NT2/D1 (cell line): ENCODE measurements at regions not wholly inside any gene's neighbourhood (a gene's known extent, or its start where the extent isn't known, plus 50 kb on each side); places are given as distances from the start of the nearest gene placed in this dataset.

Experiments
- SUZ12 ChIP-seq: IDR thresholded peaks from 2 replicates; pipeline ENCODE4 v1.6.1; 2011; ENCODE audit not compliant: insufficient read length, insufficient read depth; ENCODE audit errors: extremely low read depth
- YY1 ChIP-seq: IDR thresholded peaks from 2 replicates; pipeline ENCODE4 v1.6.1; 2011; ENCODE audit not compliant: insufficient read length, insufficient read depth

GRCh38 chr5:85769347-85769746, 848.4 kb upstream of the COX7C start:
- no peak for TF ChIP-seq YY1
- TF ChIP-seq SUZ12, result no peak
